ENCODE measurements at regions not wholly inside any gene's neighbourhood (a gene's known extent, or its start where the extent isn't known, plus 50 kb on each side); places are given as distances from the start of the nearest gene placed in this dataset.

GRCh38 chrX:43087830-43088229 is 309.9 kb upstream of the PPP1R2C start:
- CTCF ChIA-PET: no interaction called here

GRCh38 chrX:43096830-43097229 is 318.9 kb upstream of the PPP1R2C start:
- POLR2A ChIA-PET: no interaction called here
- CTCF ChIA-PET: no interaction called here

More at GRCh38 chrX:43087830-43088229, 309.9 kb upstream of the PPP1R2C start:
- POLR2A ChIA-PET: no interaction called here
- TF ChIP-seq BHLHE40 (IDR thresholded peaks at IDR 0.05; ENCODE audit: borderline replicate concordance) (no peak), FOXA1 (IDR thresholded peaks at IDR 0.05) (no peak), FOXK2 (IDR thresholded peaks at IDR 0.05) (no peak), LEF1 (IDR thresholded peaks at IDR 0.05; ENCODE audit: borderline replicate concordance) (no peak), TARDBP (IDR thresholded peaks at IDR 0.05) (no peak), FOXM1 (IDR thresholded peaks at IDR 0.05; ENCODE audit: borderline replicate concordance) (no peak), PKNOX1 (IDR thresholded peaks at IDR 0.05) (no peak), CTBP1 (IDR thresholded peaks at IDR 0.05; ENCODE audit: borderline replicate concordance) (no peak), ARNT (IDR thresholded peaks at IDR 0.05) (no peak), HDGF (IDR thresholded peaks at IDR 0.05; ENCODE audit: borderline replicate concordance) (no peak), NFRKB (IDR thresholded peaks at IDR 0.05) (no peak)
- no peak for DNase-seq (ENCODE audit: extremely low spot score)

GRCh38 chrX:43106009-43106408 is 328.0 kb upstream of the PPP1R2C start:
- TF ChIP-seq ELF4 (IDR thresholded peaks at IDR 0.05) (no peak), PKNOX1 (IDR thresholded peaks at IDR 0.05) (no peak), CTBP1 (IDR thresholded peaks at IDR 0.05; ENCODE audit: borderline replicate concordance) (no peak), L3MBTL2 (conservative IDR thresholded peaks at IDR 0.05) (no peak), FOXA1 (IDR thresholded peaks at IDR 0.05) (no peak), TARDBP (IDR thresholded peaks at IDR 0.05) (no peak), SP1 (IDR thresholded peaks at IDR 0.05) (no peak), ARNT (IDR thresholded peaks at IDR 0.05) (no peak), LEF1 (IDR thresholded peaks at IDR 0.05; ENCODE audit: borderline replicate concordance) (no peak), SUZ12 (IDR thresholded peaks at IDR 0.05) (no peak), ZNF384 (IDR thresholded peaks at IDR 0.05) (no peak), BHLHE40 (IDR thresholded peaks at IDR 0.05; ENCODE audit: borderline replicate concordance) (no peak), FOXK2 (IDR thresholded peaks at IDR 0.05) (no peak), FOXM1 (IDR thresholded peaks at IDR 0.05; ENCODE audit: borderline replicate concordance) (no peak), HDGF (IDR thresholded peaks at IDR 0.05; ENCODE audit: borderline replicate concordance) (no peak), NFRKB (IDR thresholded peaks at IDR 0.05) (no peak)
- ChIA-PET CTCF (no interaction called here), POLR2A (no interaction called here)
- no peak for DNase-seq (ENCODE audit: extremely low spot score)

More at GRCh38 chrX:43096830-43097229, 318.9 kb upstream of the PPP1R2C start:
- TF ChIP-seq ARNT (IDR thresholded peaks at IDR 0.05) (no peak), SUZ12 (IDR thresholded peaks at IDR 0.05) (no peak)
- no peak for DNase-seq (ENCODE audit: extremely low spot score)

DNA sequence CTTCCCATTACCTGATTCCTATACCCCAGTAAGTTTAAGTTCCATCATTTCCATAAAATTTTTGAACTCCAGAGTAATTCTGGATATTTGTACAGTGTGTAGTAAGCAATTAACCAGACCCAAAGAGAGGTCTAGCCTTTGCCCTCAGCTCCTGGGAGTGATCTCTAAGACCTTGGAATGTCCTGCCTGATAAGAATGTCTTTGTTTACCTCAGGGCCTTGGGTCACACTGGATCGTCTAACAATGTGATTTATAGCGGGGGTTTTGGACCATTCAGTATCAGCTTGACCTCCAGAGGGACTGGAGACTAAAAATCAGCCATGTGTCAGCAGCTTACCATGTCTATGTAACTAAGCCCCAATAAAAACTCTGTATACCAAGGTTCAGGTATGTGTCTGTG is 330.9 kb upstream of the PPP1R2C start:
- POLR2A ChIA-PET: no interaction called here
- TF ChIP-seq FOXA1 (IDR thresholded peaks at IDR 0.05): no peak
- no peak for TF ChIP-seq ELF4 (IDR thresholded peaks at IDR 0.05)
- TF ChIP-seq FOXM1 (IDR thresholded peaks at IDR 0.05; ENCODE audit: borderline replicate concordance): no peak
- TF ChIP-seq SP1 (IDR thresholded peaks at IDR 0.05): no peak
- TF ChIP-seq CTBP1 (IDR thresholded peaks at IDR 0.05; ENCODE audit: borderline replicate concordance): no peak
- TF ChIP-seq NFRKB (IDR thresholded peaks at IDR 0.05): no peak
- no peak for TF ChIP-seq HDGF (IDR thresholded peaks at IDR 0.05; ENCODE audit: borderline replicate concordance)
- TF ChIP-seq ZNF384 (IDR thresholded peaks at IDR 0.05): no peak
- CTCF ChIA-PET: no interaction called here
- no peak for DNase-seq (ENCODE audit: extremely low spot score)

DNA sequence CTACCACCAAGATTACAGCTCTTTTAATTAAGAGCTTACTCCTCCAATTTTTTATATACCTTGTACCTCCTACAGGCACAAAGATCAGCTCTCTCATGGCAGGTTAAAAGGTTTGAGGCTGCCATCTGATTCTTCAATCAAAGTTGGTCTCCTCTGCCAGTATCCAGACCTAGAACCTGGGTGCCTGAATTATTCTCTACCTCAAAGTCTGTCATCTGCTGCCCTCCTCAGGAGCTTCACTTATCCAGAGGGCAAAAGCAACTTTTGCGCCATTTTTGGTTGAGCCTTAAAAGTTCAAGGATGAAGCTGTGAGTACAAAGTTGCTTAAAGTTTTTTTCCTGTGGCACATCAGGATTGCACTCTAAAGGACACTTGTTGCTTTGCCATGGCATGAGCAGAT is 343.7 kb upstream of the PPP1R2C start:
- DNase-seq (ENCODE audit: extremely low spot score): no peak
- TF ChIP-seq SUZ12 (IDR thresholded peaks at IDR 0.05) (no peak), CTBP1 (IDR thresholded peaks at IDR 0.05; ENCODE audit: borderline replicate concordance) (no peak), PKNOX1 (IDR thresholded peaks at IDR 0.05) (no peak), BHLHE40 (IDR thresholded peaks at IDR 0.05; ENCODE audit: borderline replicate concordance) (no peak), NFRKB (IDR thresholded peaks at IDR 0.05) (no peak), FOXA1 (IDR thresholded peaks at IDR 0.05) (no peak)
- ChIA-PET POLR2A (no interaction called here), CTCF (no interaction called here)

GRCh38 chrX:43139645-43140044 is 361.7 kb upstream of the PPP1R2C start:
- CTCF ChIA-PET: no interaction called here
- TF ChIP-seq FOXK2 (IDR thresholded peaks at IDR 0.05) (no peak), L3MBTL2 (conservative IDR thresholded peaks at IDR 0.05) (no peak), PKNOX1 (IDR thresholded peaks at IDR 0.05) (no peak), SP1 (IDR thresholded peaks at IDR 0.05) (no peak), BHLHE40 (IDR thresholded peaks at IDR 0.05; ENCODE audit: borderline replicate concordance) (no peak), ELF4 (IDR thresholded peaks at IDR 0.05) (no peak), FOXA1 (IDR thresholded peaks at IDR 0.05) (no peak)
- no peak for DNase-seq (ENCODE audit: extremely low spot score)
- POLR2A ChIA-PET: no interaction called here

- CTCF ChIA-PET: no interaction called here
- TF ChIP-seq HDGF (IDR thresholded peaks at IDR 0.05; ENCODE audit: borderline replicate concordance) (no peak), FOXA1 (IDR thresholded peaks at IDR 0.05) (no peak), FOXM1 (IDR thresholded peaks at IDR 0.05; ENCODE audit: borderline replicate concordance) (no peak), ELF4 (IDR thresholded peaks at IDR 0.05) (no peak), BHLHE40 (IDR thresholded peaks at IDR 0.05; ENCODE audit: borderline replicate concordance) (no peak), ARNT (IDR thresholded peaks at IDR 0.05) (no peak), FOXK2 (IDR thresholded peaks at IDR 0.05) (no peak), ZNF384 (IDR thresholded peaks at IDR 0.05) (no peak), TARDBP (IDR thresholded peaks at IDR 0.05) (no peak), PKNOX1 (IDR thresholded peaks at IDR 0.05) (no peak), SUZ12 (IDR thresholded peaks at IDR 0.05) (no peak), L3MBTL2 (conservative IDR thresholded peaks at IDR 0.05) (no peak), SP1 (IDR thresholded peaks at IDR 0.05) (no peak), LEF1 (IDR thresholded peaks at IDR 0.05; ENCODE audit: borderline replicate concordance) (no peak), CTBP1 (IDR thresholded peaks at IDR 0.05; ENCODE audit: borderline replicate concordance) (no peak), NFRKB (IDR thresholded peaks at IDR 0.05) (no peak)
- POLR2A ChIA-PET: no interaction called here
- DNase-seq (ENCODE audit: extremely low spot score): no peak
Observed at GRCh38 chrX:43140582-43140981, 362.6 kb upstream of the PPP1R2C start.

Data from HEK293T (cell line).